ENCODE measurements at regions not wholly inside any gene's neighbourhood (a gene's known extent, or its start where the extent isn't known, plus 50 kb on each side); places are given as distances from the start of the nearest gene placed in this dataset.

DNA sequence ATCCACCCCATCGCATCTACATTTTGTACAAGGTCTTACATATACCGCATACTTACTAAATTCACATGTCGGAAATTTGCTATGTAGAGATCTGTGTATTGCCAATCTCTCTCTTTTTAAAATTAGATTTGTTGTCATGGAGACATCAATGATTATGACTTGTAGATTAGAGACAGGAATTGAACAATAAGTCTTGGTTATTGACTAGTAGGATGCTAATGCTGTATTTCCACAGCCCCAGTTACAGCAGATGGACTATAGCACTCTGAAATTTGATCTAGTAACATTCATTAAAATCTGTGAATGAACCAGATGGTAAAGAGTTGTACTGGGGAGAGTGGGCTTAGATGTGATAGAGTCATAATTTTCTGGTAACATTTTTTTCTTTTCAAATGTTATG is 805.7 kb downstream of the SLC4A3 start:
- no peak for DNase-seq
- in situ Hi-C loops (cut with MboI; ENCODE audit: low pct_ligation_motif_present in 1 of 4, low pct_unique_long_range_greater_than_20kb in 1 of 4, low sequenced_read_pairs in 3 of 4) = no loop called here
- TF ChIP-seq POLR2AphosphoS5 (IDR thresholded peaks at IDR 0.05) = no peak
- TF ChIP-seq POLR2A (IDR thresholded peaks at IDR 0.05) = no peak
- TF ChIP-seq, protein P1, sequence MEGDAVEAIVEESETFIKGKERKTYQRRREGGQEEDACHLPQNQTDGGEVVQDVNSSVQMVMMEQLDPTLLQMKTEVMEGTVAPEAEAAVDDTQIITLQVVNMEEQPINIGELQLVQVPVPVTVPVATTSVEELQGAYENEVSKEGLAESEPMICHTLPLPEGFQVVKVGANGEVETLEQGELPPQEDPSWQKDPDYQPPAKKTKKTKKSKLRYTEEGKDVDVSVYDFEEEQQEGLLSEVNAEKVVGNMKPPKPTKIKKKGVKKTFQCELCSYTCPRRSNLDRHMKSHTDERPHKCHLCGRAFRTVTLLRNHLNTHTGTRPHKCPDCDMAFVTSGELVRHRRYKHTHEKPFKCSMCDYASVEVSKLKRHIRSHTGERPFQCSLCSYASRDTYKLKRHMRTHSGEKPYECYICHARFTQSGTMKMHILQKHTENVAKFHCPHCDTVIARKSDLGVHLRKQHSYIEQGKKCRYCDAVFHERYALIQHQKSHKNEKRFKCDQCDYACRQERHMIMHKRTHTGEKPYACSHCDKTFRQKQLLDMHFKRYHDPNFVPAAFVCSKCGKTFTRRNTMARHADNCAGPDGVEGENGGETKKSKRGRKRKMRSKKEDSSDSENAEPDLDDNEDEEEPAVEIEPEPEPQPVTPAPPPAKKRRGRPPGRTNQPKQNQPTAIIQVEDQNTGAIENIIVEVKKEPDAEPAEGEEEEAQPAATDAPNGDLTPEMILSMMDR (IDR thresholded peaks at IDR 0.05) = no peak
- TF ChIP-seq EP300 (IDR thresholded peaks at IDR 0.05; ENCODE audit: low read depth) = no peak
- H3K36me3 ChIP-seq = no peaks in the 10 kb centered on the region
- no peaks in the 10 kb centered on the region for H3K4me1 ChIP-seq
- 94 to 96% methylated on average over 3 of the region's 3 CpGs for WGBS, 2 donors (ENCODE audit: low coverage in 1 of 2)
- H3K27me3 ChIP-seq = no peaks in the 10 kb centered on the region
- H3K9me3 ChIP-seq = no peaks in the 10 kb centered on the region
- no peak overlapping the region for H3K4me3 ChIP-seq
- H3K27ac ChIP-seq = no peak overlapping the region
- intact Hi-C loops (cut with DNase I; ENCODE audit: low total_unique reads) = no loop called here

DNA sequence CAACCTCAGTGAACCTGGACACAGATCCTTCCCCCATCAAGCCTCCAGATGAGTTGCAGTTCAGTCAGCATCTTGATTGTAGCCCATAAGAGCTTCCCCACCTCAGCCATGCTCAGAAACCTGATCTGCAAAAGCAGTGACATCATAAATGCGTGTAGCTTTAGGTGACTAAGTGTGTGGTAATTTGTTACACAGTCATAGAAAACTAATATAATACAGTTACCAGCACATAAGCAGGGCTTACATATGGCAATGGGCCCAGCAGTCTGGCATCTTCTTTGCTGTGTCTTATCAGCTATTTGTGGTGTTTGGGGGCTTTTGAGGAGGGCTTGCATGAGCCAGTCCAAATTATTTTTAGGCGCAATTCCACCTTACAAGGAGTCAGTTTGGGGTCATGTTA is 807.0 kb downstream of the SLC4A3 start:
- H3K9me3 ChIP-seq = no peaks in the 10 kb centered on the region
- in situ Hi-C loops (cut with MboI; ENCODE audit: low pct_ligation_motif_present in 1 of 4, low pct_unique_long_range_greater_than_20kb in 1 of 4, low sequenced_read_pairs in 3 of 4) (no loop called here), intact Hi-C loops (cut with DNase I; ENCODE audit: low total_unique reads) (no loop called here)
- H3K4me1 ChIP-seq = no peaks in the 10 kb centered on the region
- H3K27ac ChIP-seq = no peak overlapping the region
- no peaks in the 10 kb centered on the region for H3K27me3 ChIP-seq
- no peak overlapping the region for H3K4me3 ChIP-seq
- no peaks in the 10 kb centered on the region for H3K36me3 ChIP-seq
- no peak for DNase-seq
- TF ChIP-seq POLR2A (IDR thresholded peaks at IDR 0.05) (no peak), POLR2AphosphoS5 (IDR thresholded peaks at IDR 0.05) (no peak), EP300 (IDR thresholded peaks at IDR 0.05; ENCODE audit: low read depth) (no peak)
- TF ChIP-seq, protein P1 (IDR thresholded peaks at IDR 0.05) = no peak
- 92 to 100% methylated on average over 1 to 2 of the region's 2 CpGs for WGBS, 2 donors (ENCODE audit: low coverage in 1 of 2)

DNA sequence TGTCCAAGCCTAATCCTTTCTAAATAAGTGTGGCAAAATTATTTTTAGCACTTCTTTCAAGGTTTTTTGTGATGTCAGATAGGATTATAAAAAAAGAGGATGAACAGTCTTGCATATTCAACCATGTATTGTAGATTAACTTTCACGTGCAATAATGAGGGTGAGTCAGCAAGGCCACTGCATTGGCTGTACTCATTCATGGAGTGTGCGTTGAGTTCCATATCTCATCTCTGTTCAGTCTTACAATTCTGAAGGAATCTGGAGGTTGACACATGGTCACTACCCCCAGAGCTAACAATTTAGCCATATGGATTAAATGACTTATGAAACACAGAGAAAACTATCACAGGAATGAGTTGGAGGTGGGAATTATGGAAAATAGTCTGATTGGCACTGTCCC is 810.5 kb downstream of the SLC4A3 start:
- no peak overlapping the region for H3K4me3 ChIP-seq
- no peaks in the 10 kb centered on the region for H3K4me1 ChIP-seq
- H3K9me3 ChIP-seq = no peaks in the 10 kb centered on the region
- DNase-seq = no peak
- no peak for TF ChIP-seq POLR2AphosphoS5 (IDR thresholded peaks at IDR 0.05)
- TF ChIP-seq POLR2A (IDR thresholded peaks at IDR 0.05) = no peak
- TF ChIP-seq, protein P1 (IDR thresholded peaks at IDR 0.05) = no peak
- no peak for TF ChIP-seq EP300 (IDR thresholded peaks at IDR 0.05; ENCODE audit: low read depth)
- H3K27me3 ChIP-seq = no peaks in the 10 kb centered on the region
- in situ Hi-C loops (cut with MboI; ENCODE audit: low pct_ligation_motif_present in 1 of 4, low pct_unique_long_range_greater_than_20kb in 1 of 4, low sequenced_read_pairs in 3 of 4) (no loop called here), intact Hi-C loops (cut with DNase I; ENCODE audit: low total_unique reads) (no loop called here)
- no peaks in the 10 kb centered on the region for H3K36me3 ChIP-seq
- H3K27ac ChIP-seq = no peak overlapping the region
- WGBS, 2 donors (ENCODE audit: low coverage in 1 of 2) = 83 to 88% methylated on average over 2 of the region's 2 CpGs

DNA sequence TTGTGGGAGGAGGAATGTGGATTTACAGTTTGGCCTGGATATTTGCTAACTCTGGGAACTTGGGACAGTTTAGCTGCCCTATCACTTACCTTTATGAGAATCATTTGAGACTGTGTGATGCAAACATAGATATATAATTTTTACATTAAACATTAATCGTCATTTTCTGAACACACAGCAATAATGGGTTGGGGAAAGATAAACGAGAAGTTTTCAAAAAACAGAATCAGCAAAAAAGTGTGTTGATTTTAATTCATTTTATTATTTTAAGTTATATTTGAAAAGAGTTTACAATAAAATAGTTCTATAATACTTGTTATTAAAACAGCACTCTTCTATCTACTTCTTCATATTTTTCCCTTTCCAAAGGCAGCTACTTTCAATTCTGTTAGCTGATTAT is 813.3 kb downstream of the SLC4A3 start:
- WGBS, 2 donors (ENCODE audit: low coverage in 1 of 2) = 82 to 89% methylated on average over 2 of the region's 2 CpGs
- intact Hi-C loops (cut with DNase I; ENCODE audit: low total_unique reads) = no loop called here
- no peak for TF ChIP-seq POLR2AphosphoS5 (IDR thresholded peaks at IDR 0.05)
- no peak for TF ChIP-seq POLR2A (IDR thresholded peaks at IDR 0.05)
- TF ChIP-seq EP300 (IDR thresholded peaks at IDR 0.05; ENCODE audit: low read depth) = no peak
- TF ChIP-seq, protein P1 (IDR thresholded peaks at IDR 0.05) = no peak

More for the DNA sequence above, 813.3 kb downstream of the SLC4A3 start:
- Histone ChIP-seq H3K4me3 (no peak overlapping the region), H3K4me1 (no peaks in the 10 kb centered on the region), H3K9me3 (no peaks in the 10 kb centered on the region), H3K27ac (no peak overlapping the region), H3K27me3 (no peaks in the 10 kb centered on the region), H3K36me3 (no peaks in the 10 kb centered on the region)
- no peak for DNase-seq
- in situ Hi-C loops (cut with MboI; ENCODE audit: low pct_ligation_motif_present in 1 of 4, low pct_unique_long_range_greater_than_20kb in 1 of 4, low sequenced_read_pairs in 3 of 4) = no loop called here

Data from transverse colon (tissue), 4 donors.